ENCODE measurements at regions not wholly inside any gene's neighbourhood (a gene's known extent, or its start where the extent isn't known, plus 50 kb on each side); places are given as distances from the start of the nearest gene placed in this dataset.
"Not testable (repeated sequence)": the region's sequence is repeated elsewhere in the genome, so short reads cannot be mapped to it uniquely, and the experiment has no call there.

GRCh38 chr9:38123359-38123758 is 54.3 kb upstream of the SHB start:
- DNase-seq; ATAC-seq; intact Hi-C loops (cut with micrococcal nuclease): not testable (repeated sequence)

GRCh38 chr9:38120961-38121360 is 51.9 kb upstream of the SHB start:
- no peak for DNase-seq
- no peak for ATAC-seq
- intact Hi-C loops (cut with micrococcal nuclease): no loop called here

- intact Hi-C loops (cut with micrococcal nuclease): no loop called here
- DNase-seq: no peak
- ATAC-seq: no peak
Measured at GRCh38 chr9:38119560-38120236, 50.7 kb upstream of the SHB start.

- intact Hi-C loops (cut with micrococcal nuclease): no loop called here
- no peak for ATAC-seq
- no peak for DNase-seq
Measured at GRCh38 chr9:38118862-38119438, 49.9 kb upstream of the SHB start.

All from left ventricle myocardium superior (tissue), 1 donor.